Nephron (organoid): ENCODE measurements at regions not wholly inside any gene's neighbourhood (a gene's known extent, or its start where the extent isn't known, plus 50 kb on each side); places are given as distances from the start of the nearest gene placed in this dataset.
"Not testable (repeated sequence)": the region's sequence is repeated elsewhere in the genome, so short reads cannot be mapped to it uniquely, and the experiment has no call there.

ENCODE experiments used
- H3K27ac Mint-ChIP-seq, 3 experiments: 2 replicates each; pipeline ENCODE4 v1.8.0; 2020; ENCODE audit warnings: mixed read lengths in 3 of 3, mild to moderate bottlenecking in 2 of 3, moderate library complexity in 1 of 3
- H3K27me3 Mint-ChIP-seq: 2 replicates; pipeline ENCODE4 v1.8.0; 2021; ENCODE audit warnings: low read depth, mild to moderate bottlenecking, moderate library complexity, mixed read lengths
- H3K36me3 Mint-ChIP-seq: 2 replicates; pipeline ENCODE4 v1.8.0; 2020; ENCODE audit warnings: low read depth, mixed read lengths
- H3K4me1 Mint-ChIP-seq: 2 replicates; pipeline ENCODE4 v1.8.0; 2020; ENCODE audit warnings: mixed read lengths
- H3K4me3 Mint-ChIP-seq, 3 experiments: 2 replicates each; pipeline ENCODE4 v1.8.0; 2020; ENCODE audit warnings: mild to moderate bottlenecking in 3 of 3, mixed read lengths in 3 of 3, moderate library complexity in 2 of 3
- H3K9me3 Mint-ChIP-seq: 2 replicates; pipeline ENCODE4 v1.8.0; 2020; ENCODE audit warnings: mixed read lengths
- CTCF ChIP-seq, 3 experiments: fragments of 200-600 bp; sonication (generic); IDR thresholded peaks; one replicate each; pipeline ENCODE4 v1.5.0; 2021; ENCODE audit warnings: antibody characterized with exemption in 3 of 3; ENCODE audit not compliant: unreplicated experiment in 3 of 3

- Mint-ChIP-seq H3K27me3 (no peaks in the 10 kb centered on the region), H3K4me1 (no peaks in the 10 kb centered on the region), H3K36me3 (no peaks in the 10 kb centered on the region), H3K9me3 (no peaks in the 10 kb centered on the region), H3K4me3 (no peak overlapping the region), H3K27ac (no peak overlapping the region)
- TF ChIP-seq CTCF (IDR thresholded peaks at IDR 0.05; ENCODE audit: unreplicated experiment in 3 of 3): no peak
Measured at GRCh38 chr4:23023666-23024065, 330.9 kb downstream of the GBA3 start.

DNA sequence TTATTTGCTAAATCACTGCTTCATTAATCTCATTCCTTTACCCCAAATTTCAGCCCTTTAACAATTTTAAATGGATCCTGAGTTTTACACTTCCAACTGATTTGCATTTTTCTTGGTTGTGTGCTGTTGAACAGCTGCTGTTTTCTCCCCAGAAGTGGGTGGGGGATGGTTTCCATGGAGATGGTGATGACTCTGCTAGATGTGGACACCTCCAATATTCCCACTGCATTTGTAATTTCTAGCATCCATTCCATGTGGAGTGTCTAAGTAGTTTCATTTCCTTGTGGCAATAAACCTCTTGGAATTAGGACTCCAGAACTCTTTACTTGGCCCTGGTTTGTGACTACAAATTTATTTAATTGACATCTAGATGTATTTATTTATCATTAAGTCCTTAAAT, 330.4 kb downstream of the GBA3 start:
- Mint-ChIP-seq H3K36me3 (no peaks in the 10 kb centered on the region), H3K4me1 (no peaks in the 10 kb centered on the region), H3K27ac (no peak overlapping the region), H3K27me3 (no peaks in the 10 kb centered on the region), H3K4me3 (no peak overlapping the region), H3K9me3 (no peaks in the 10 kb centered on the region)
- no peak for TF ChIP-seq CTCF (IDR thresholded peaks at IDR 0.05; ENCODE audit: unreplicated experiment in 3 of 3)

GRCh38 chr4:23022032-23022431, 329.3 kb downstream of the GBA3 start:
- H3K27me3 Mint-ChIP-seq: no peaks in the 10 kb centered on the region
- no peaks in the 10 kb centered on the region for H3K4me1 Mint-ChIP-seq
- H3K9me3 Mint-ChIP-seq: no peaks in the 10 kb centered on the region
- TF ChIP-seq CTCF (IDR thresholded peaks at IDR 0.05; ENCODE audit: unreplicated experiment in 3 of 3): no peak
- no peak overlapping the region for H3K27ac Mint-ChIP-seq
- no peak overlapping the region for H3K4me3 Mint-ChIP-seq
- no peaks in the 10 kb centered on the region for H3K36me3 Mint-ChIP-seq

- Mint-ChIP-seq H3K27ac (no peak overlapping the region), H3K4me3 (no peak overlapping the region), H3K27me3 (no peaks in the 10 kb centered on the region), H3K36me3 (no peaks in the 10 kb centered on the region), H3K4me1 (peaks cover 2% of the 10 kb centered on the region), H3K9me3 (no peaks in the 10 kb centered on the region)
- TF ChIP-seq CTCF (IDR thresholded peaks at IDR 0.05; ENCODE audit: unreplicated experiment in 3 of 3): no peak
Measured at GRCh38 chr4:23021040-23021439, 328.3 kb downstream of the GBA3 start.

DNA sequence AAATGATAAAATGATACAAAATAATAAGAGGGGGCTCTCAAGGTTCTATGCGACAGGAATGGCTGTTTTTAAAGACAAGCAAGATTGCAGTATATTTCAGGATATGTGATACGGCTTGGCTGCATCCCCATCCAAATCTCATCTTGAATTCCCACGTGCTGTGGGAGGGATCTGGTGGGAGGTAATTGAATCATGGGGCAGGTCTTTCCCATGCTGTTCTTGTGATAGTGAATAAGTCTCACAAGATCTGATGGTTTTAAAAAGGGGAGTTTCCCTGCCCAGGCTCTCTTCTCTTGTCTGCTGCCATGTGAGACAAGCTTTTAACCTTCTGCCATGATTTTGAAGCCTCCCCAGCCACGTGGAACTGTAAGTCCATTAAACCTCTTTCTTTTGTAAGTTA, 327.7 kb downstream of the GBA3 start:
- not testable (repeated sequence) for H3K9me3 Mint-ChIP-seq, H3K27me3 Mint-ChIP-seq, H3K4me3 Mint-ChIP-seq, H3K4me1 Mint-ChIP-seq, H3K27ac Mint-ChIP-seq, H3K36me3 Mint-ChIP-seq

GRCh38 chr4:23016981-23017380, 324.2 kb downstream of the GBA3 start:
- Mint-ChIP-seq H3K27ac (no peak overlapping the region), H3K36me3 (no peaks in the 10 kb centered on the region), H3K4me1 (peaks cover 15% of the 10 kb centered on the region), H3K4me3 (no peak overlapping the region), H3K9me3 (no peaks in the 10 kb centered on the region), H3K27me3 (no peaks in the 10 kb centered on the region)
- no peak for TF ChIP-seq CTCF (IDR thresholded peaks at IDR 0.05; ENCODE audit: unreplicated experiment in 3 of 3)
